GM19452 (cell line): ENCODE measurements at regions not wholly inside any gene's neighbourhood (a gene's known extent, or its start where the extent isn't known, plus 50 kb on each side); places are given as distances from the start of the nearest gene placed in this dataset.
"Not testable (repeated sequence)": the region's sequence is repeated elsewhere in the genome, so short reads cannot be mapped to it uniquely, and the experiment has no call there.

Experiments used
- ATAC-seq: cut with Tn5 transposase; IDR thresholded peaks from one replicate; pipeline ENCODE4 v1.9.1; 2021; ENCODE audit not compliant: unreplicated experiment

GRCh38 chr7:88615336-88615735, 144.2 kb upstream of the ZNF804B start:
- ATAC-seq, result no peak

- no peak for ATAC-seq
These were observed 144.8 kb upstream of the ZNF804B start for GRCh38 chr7:88614736-88615135.

- ATAC-seq, result no peak
These were observed 148.6 kb upstream of the ZNF804B start for GRCh38 chr7:88610942-88611341.

GRCh38 chr7:88600695-88601094, 158.8 kb upstream of the ZNF804B start:
- ATAC-seq, result no peak

GRCh38 chr7:88599528-88599927, 160.0 kb upstream of the ZNF804B start:
- no peak for ATAC-seq

- no peak for ATAC-seq
These were observed 161.5 kb upstream of the ZNF804B start for GRCh38 chr7:88597941-88598425.

GRCh38 chr7:88590963-88591362, 168.5 kb upstream of the ZNF804B start:
- no peak for ATAC-seq

GRCh38 chr7:88589927-88590326, 169.6 kb upstream of the ZNF804B start:
- ATAC-seq, result no peak

- ATAC-seq, result no peak
These were observed 172.6 kb upstream of the ZNF804B start for GRCh38 chr7:88586890-88587289.

GRCh38 chr7:88586219-88586618, 173.3 kb upstream of the ZNF804B start:
- ATAC-seq, result no peak

- no peak for ATAC-seq
These were observed 182.8 kb upstream of the ZNF804B start for GRCh38 chr7:88576720-88577119.

GRCh38 chr7:88566162-88566729, 193.3 kb upstream of the ZNF804B start:
- ATAC-seq, result no peak

GRCh38 chr7:88565401-88565800, 194.1 kb upstream of the ZNF804B start:
- no peak for ATAC-seq

- not testable (repeated sequence) for ATAC-seq
These were observed 203.1 kb upstream of the ZNF804B start for GRCh38 chr7:88556441-88556840.

- not testable (repeated sequence) for ATAC-seq
These were observed 204.7 kb upstream of the ZNF804B start for GRCh38 chr7:88554847-88555246.

- no peak for ATAC-seq
These were observed 211.1 kb upstream of the ZNF804B start for GRCh38 chr7:88548399-88548798.

GRCh38 chr7:88546808-88547207, 212.7 kb upstream of the ZNF804B start:
- ATAC-seq, result no peak

GRCh38 chr7:88545663-88546062, 213.8 kb upstream of the ZNF804B start:
- ATAC-seq, result no peak

- ATAC-seq, result no peak
These were observed 219.5 kb upstream of the ZNF804B start for GRCh38 chr7:88540012-88540411.

- no peak for ATAC-seq
These were observed 220.0 kb upstream of the ZNF804B start for GRCh38 chr7:88539518-88539917.

GRCh38 chr7:88523645-88524044, 217.0 kb upstream of the STEAP4 start:
- ATAC-seq, result no peak

GRCh38 chr7:88522771-88523293, 216.1 kb upstream of the STEAP4 start:
- no peak for ATAC-seq

- ATAC-seq, result no peak
These were observed 209.7 kb upstream of the STEAP4 start for GRCh38 chr7:88516429-88516828.
